WI38 (cell line): ENCODE measurements at regions not wholly inside any gene's neighbourhood (a gene's known extent, or its start where the extent isn't known, plus 50 kb on each side); places are given as distances from the start of the nearest gene placed in this dataset.

Experiments used
- H3K4me3 ChIP-seq: 2 replicates; pipeline ENCODE4 v1.5.1; 2011; ENCODE audit warnings: low read depth, mild to moderate bottlenecking, control low read depth, low read length
- TF ChIP-seq, protein P1 (sequence below): IDR thresholded peaks from 2 replicates; pipeline ENCODE4 v1.5.1; 2012; ENCODE audit warnings: low read depth, mild to moderate bottlenecking, control low read depth, low read length

DNA sequence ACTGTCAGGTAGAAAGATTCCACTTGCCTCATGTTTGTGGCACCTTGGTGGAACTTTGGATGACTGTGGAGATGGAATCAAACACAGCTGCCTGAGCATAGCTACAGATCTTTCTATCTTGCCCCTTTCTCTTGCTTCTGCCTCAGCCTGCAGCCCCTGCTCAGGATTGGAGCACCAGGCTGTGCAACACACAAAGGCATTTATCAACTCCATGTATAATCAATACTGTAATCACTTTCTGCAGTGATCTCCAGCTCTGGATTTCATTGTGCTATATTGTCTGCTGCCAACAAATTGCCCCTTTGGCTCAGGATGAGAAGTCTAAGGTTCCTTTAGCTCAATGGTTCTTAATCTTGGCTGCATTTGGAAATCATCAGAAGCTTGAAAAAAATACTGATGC, 86.3 kb upstream of the PRPS1 start:
- TF ChIP-seq, protein P1, sequence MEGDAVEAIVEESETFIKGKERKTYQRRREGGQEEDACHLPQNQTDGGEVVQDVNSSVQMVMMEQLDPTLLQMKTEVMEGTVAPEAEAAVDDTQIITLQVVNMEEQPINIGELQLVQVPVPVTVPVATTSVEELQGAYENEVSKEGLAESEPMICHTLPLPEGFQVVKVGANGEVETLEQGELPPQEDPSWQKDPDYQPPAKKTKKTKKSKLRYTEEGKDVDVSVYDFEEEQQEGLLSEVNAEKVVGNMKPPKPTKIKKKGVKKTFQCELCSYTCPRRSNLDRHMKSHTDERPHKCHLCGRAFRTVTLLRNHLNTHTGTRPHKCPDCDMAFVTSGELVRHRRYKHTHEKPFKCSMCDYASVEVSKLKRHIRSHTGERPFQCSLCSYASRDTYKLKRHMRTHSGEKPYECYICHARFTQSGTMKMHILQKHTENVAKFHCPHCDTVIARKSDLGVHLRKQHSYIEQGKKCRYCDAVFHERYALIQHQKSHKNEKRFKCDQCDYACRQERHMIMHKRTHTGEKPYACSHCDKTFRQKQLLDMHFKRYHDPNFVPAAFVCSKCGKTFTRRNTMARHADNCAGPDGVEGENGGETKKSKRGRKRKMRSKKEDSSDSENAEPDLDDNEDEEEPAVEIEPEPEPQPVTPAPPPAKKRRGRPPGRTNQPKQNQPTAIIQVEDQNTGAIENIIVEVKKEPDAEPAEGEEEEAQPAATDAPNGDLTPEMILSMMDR: no peak
- no peak overlapping the region for H3K4me3 ChIP-seq

DNA sequence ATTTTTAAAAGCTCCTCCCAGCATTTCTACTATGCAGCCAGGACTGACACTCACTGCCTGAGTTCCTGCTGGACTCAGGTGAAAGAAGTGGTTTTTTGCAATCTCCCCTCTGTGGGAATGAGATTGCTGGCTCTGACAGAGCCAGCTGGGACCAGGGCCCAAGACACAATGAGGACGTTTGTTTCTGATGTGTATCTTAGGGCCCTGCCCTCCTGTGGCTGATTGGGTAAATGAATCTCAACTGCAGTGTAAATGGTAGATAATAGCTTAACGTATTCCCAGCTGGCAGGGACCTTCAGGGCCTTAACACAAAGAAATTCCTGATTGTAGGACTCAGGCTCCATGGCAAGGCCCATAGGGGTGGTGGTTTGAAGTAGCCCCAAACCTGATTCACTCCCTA, 85.8 kb upstream of the PRPS1 start:
- TF ChIP-seq, protein P1: 0 out of 2 replicates have a peak, but pooled peaks have one; percentile 6
- no peak overlapping the region for H3K4me3 ChIP-seq

DNA sequence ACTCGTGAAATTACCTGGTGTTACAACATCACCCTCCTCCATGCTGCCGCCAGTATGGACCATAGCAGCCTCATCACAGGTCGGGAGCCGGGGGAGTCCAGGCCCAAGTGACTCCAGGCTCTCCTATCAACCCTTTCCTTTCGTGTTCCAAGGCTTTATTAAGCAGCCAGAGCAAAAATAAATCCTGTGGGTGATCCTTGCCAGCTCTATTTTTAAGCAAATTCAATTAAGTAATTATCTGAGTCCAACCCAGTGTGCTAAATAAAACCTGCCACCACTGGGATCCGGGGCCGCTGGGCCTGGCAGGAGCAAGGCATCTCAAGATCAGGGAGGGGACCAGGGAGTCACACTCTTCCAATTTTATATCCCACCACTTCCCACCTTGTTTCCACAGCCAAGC, 80.7 kb upstream of the PRPS1 start:
- TF ChIP-seq, protein P1: no peak
- no peak overlapping the region for H3K4me3 ChIP-seq

DNA sequence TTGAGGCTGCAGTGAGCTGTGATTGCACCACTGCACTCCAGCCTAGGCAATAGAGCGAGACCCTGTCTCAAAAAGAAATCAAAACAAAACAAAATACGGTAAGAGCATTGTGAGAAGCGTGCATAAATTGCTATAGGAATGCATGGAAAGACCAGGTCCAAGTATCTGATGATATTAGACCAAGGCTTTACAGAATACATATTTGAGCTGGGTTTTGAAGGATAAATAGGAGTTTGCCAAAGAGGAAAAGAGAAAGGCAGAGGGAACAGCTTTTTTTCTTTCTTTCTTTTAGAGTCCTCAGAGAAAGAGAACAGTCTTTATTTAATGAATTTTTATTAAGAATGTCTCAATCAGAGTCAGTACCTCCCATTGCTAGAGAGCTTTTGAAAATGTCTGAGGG, 79.5 kb upstream of the PRPS1 start:
- TF ChIP-seq, protein P1: no peak
- H3K4me3 ChIP-seq: no peak overlapping the region

DNA sequence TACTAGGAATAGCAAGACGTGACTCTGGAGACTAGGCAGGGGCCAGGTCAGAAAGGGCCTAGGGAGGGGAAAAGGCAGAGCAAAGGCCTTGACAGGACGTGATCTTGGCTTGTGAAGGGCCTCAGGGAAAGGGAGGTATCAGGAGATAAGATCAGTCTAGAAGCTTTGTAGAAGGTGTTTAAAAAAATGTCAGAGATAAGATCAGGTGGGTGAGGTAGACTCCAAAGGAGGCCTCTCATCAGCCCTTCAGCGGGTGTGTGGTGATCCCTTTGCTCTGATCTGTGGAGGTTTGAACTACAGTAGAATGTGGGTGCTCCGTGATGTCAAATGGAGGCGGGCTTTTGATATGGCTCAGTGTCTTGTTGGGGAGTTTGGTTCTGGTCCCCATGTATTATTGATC, 78.8 kb upstream of the PRPS1 start:
- H3K4me3 ChIP-seq: no peak overlapping the region
- TF ChIP-seq, protein P1: no peak

DNA sequence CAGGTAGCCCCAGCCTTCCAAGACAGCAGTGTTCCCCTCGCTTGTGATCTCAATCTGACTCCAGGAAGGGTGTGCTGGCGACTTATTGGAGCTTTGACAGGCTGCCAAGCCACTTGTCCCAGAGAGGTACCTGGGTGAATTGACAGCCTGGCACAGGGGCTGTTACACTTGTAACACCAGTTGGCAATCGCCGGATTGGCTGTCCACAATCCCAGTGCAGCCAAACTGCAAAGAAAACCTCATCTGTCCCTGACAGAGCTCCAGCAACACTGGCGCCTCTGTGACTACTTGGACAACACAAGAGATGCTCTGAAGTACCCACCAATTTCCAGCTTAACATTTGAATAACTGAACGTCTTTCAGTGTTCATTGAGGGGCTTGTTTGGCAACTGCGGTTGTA, 76.8 kb upstream of the PRPS1 start:
- TF ChIP-seq, protein P1: no peak

DNA sequence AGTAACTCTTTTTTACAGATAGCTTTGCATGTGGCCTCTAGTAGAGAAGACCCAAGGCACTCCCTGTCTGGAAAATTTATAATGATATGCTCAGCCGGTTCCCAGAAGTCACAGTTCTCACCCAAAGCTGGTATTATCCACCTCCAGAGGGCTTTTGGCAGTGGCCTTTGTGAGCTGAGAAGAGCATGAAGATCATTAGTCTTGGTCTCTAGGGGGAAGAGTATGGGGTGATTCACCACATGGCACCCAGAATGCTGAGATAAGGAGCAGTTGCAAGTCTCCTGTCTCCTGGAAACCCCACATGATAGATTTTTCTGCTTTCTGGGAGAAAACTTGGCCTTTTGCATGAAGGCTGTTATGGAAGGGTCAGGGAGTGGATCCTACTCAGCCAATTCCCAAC, 75.4 kb upstream of the PRPS1 start:
- TF ChIP-seq, protein P1: no peak
- no peak overlapping the region for H3K4me3 ChIP-seq

More for the DNA sequence above, 76.8 kb upstream of the PRPS1 start:
- H3K4me3 ChIP-seq: no peak overlapping the region
